ENCODE measurements at regions not wholly inside any gene's neighbourhood (a gene's known extent, or its start where the extent isn't known, plus 50 kb on each side); places are given as distances from the start of the nearest gene placed in this dataset.

DNA sequence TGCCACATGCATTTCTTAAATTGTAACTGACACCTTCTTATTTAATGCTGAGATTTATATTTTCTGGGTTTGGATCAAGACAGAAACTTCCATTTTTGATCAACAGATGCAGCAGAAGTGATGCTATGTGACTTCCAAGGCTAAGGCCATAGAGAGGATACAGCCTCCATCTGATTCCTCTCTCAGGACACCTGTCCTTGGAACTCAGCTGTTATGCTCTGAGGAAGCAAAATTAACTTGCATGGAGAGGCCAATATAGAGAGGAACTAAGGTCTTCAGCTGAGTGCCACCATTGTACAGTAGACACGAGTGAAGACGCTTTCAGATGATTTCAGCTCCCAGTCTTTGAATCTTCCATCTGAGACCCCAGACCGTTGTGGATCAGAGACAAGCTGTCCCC is 296.9 kb upstream of the TBL1XR1 start:
- TF ChIP-seq POLR2AphosphoS5 (IDR thresholded peaks at IDR 0.05; ENCODE audit: low read depth, low read length): no peak
- no peak for TF ChIP-seq FOXP2 (optimal IDR thresholded peaks at IDR 0.05; ENCODE audit: borderline replicate concordance, extremely low read depth, extremely low read length, insufficient read depth)
- TF ChIP-seq, protein P1, sequence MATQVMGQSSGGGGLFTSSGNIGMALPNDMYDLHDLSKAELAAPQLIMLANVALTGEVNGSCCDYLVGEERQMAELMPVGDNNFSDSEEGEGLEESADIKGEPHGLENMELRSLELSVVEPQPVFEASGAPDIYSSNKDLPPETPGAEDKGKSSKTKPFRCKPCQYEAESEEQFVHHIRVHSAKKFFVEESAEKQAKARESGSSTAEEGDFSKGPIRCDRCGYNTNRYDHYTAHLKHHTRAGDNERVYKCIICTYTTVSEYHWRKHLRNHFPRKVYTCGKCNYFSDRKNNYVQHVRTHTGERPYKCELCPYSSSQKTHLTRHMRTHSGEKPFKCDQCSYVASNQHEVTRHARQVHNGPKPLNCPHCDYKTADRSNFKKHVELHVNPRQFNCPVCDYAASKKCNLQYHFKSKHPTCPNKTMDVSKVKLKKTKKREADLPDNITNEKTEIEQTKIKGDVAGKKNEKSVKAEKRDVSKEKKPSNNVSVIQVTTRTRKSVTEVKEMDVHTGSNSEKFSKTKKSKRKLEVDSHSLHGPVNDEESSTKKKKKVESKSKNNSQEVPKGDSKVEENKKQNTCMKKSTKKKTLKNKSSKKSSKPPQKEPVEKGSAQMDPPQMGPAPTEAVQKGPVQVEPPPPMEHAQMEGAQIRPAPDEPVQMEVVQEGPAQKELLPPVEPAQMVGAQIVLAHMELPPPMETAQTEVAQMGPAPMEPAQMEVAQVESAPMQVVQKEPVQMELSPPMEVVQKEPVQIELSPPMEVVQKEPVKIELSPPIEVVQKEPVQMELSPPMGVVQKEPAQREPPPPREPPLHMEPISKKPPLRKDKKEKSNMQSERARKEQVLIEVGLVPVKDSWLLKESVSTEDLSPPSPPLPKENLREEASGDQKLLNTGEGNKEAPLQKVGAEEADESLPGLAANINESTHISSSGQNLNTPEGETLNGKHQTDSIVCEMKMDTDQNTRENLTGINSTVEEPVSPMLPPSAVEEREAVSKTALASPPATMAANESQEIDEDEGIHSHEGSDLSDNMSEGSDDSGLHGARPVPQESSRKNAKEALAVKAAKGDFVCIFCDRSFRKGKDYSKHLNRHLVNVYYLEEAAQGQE (IDR thresholded peaks at IDR 0.05; ENCODE audit: insufficient read depth in 1 of 2, low read depth in 2 of 2, low read length in 2 of 2): no peak
- no peak for TF ChIP-seq TAF1 (IDR thresholded peaks at IDR 0.05; ENCODE audit: borderline replicate concordance, insufficient read depth, low read length)
- TF ChIP-seq SIN3A (IDR thresholded peaks at IDR 0.05; ENCODE audit: borderline replicate concordance, insufficient read depth, low read length): no peak

DNA sequence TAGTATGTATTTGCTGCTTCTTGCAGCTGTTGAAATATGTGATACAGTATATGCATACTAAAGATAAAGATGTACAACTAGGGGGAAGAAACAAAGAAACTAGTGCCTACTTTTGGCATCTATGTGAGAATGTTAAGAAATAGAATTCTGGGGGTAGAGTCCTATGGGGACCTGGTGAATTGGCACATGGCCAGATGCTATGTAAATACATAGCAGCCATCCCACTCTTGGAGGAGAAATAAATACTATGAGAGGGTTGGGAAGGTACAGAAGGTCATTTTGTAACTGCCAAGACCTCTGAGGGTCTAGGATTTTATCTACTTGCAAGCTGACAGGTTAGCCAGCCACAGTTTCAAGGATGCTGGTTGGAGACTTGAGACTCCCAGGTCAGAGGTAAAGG is 298.3 kb upstream of the TBL1XR1 start:
- no peak for TF ChIP-seq FOXP2 (optimal IDR thresholded peaks at IDR 0.05; ENCODE audit: borderline replicate concordance, extremely low read depth, extremely low read length, insufficient read depth)
- no peak for TF ChIP-seq SIN3A (IDR thresholded peaks at IDR 0.05; ENCODE audit: borderline replicate concordance, insufficient read depth, low read length)
- TF ChIP-seq TAF1 (IDR thresholded peaks at IDR 0.05; ENCODE audit: borderline replicate concordance, insufficient read depth, low read length): no peak
- TF ChIP-seq POLR2AphosphoS5 (IDR thresholded peaks at IDR 0.05; ENCODE audit: low read depth, low read length): no peak
- TF ChIP-seq, protein P1 (IDR thresholded peaks at IDR 0.05; ENCODE audit: insufficient read depth in 1 of 2, low read depth in 2 of 2, low read length in 2 of 2): no peak

DNA sequence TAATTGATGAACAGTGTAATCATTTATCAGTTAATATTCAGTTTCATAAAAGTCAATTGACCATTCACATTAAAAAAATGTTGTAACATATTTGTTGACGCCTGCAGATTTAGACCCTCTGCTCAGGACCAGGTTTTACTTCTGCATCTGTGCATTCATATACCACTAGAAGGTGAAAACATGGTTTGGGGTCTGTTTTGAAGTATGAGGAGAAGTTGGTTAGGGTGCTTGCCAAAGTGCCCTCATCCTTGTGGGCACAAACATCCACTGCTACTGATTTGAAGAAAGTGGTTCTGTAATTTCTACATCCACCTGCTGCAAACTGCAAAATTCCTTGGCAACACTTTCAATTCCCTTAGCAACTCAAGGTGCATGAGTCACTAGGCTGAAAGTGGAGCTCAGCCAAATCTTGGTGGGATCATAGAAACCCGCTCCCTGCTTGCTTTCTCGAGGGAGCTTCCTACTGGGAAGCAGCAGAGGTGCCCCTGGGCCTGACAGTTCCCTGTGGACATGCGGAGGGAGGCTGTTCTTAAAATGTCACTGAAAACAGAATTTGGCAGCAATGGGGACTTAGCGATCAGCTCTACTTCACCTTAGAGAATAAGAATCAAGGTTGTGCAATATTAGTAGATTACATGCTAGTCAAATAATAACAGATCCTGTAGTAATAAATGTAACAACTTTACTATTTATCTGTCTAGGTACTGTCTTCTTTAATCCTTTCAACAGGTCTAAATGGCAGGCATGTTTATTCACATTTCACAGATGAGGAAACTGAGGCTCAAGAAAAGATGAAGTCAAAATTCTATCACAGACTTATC is 301.0 kb upstream of the TBL1XR1 start:
- TF ChIP-seq TAF1 (IDR thresholded peaks at IDR 0.05; ENCODE audit: borderline replicate concordance, insufficient read depth, low read length) (no peak), FOXP2 (optimal IDR thresholded peaks at IDR 0.05; ENCODE audit: borderline replicate concordance, extremely low read depth, extremely low read length, insufficient read depth) (no peak), SIN3A (IDR thresholded peaks at IDR 0.05; ENCODE audit: borderline replicate concordance, insufficient read depth, low read length) (no peak), POLR2AphosphoS5 (IDR thresholded peaks at IDR 0.05; ENCODE audit: low read depth, low read length) (no peak)
- TF ChIP-seq, protein P1 (IDR thresholded peaks at IDR 0.05; ENCODE audit: insufficient read depth in 1 of 2, low read depth in 2 of 2, low read length in 2 of 2): no peak

DNA sequence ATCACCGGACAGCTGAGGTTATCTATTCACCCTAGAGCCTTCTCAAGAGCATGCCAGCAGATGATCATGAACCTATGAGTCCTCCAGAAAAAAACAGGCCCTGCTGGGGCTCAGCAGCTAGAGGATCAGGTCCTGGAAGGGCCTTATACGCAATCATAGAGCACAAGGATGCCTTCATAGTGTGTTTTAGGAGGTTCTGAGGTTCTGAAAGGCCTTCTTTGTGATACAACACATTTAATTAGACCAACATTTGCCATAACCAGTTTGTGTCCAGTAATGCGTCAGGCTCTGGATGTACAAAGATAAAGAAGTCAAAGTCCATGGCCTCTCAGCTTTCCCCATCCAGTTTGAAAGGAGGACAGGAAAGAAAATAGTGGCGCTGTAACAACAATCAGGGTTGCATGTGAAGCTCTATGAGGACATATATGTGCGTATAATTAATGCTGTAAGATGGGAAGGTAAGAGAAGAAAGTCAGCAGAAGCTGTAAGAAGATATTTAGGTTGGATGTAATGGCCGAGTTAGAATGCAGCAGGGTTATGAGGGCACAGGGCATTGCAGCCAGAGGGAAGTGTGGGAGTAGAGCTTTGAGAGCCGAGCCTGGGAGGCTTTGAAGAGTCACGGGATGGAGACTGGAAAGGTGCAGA is 302.6 kb upstream of the TBL1XR1 start:
- TF ChIP-seq SIN3A (IDR thresholded peaks at IDR 0.05; ENCODE audit: borderline replicate concordance, insufficient read depth, low read length): no peak
- TF ChIP-seq FOXP2 (optimal IDR thresholded peaks at IDR 0.05; ENCODE audit: borderline replicate concordance, extremely low read depth, extremely low read length, insufficient read depth): no peak
- TF ChIP-seq, protein P1 (IDR thresholded peaks at IDR 0.05; ENCODE audit: insufficient read depth in 1 of 2, low read depth in 2 of 2, low read length in 2 of 2): no peak
